ENCODE measurements at regions not wholly inside any gene's neighbourhood (a gene's known extent, or its start where the extent isn't known, plus 50 kb on each side); places are given as distances from the start of the nearest gene placed in this dataset.

DNA sequence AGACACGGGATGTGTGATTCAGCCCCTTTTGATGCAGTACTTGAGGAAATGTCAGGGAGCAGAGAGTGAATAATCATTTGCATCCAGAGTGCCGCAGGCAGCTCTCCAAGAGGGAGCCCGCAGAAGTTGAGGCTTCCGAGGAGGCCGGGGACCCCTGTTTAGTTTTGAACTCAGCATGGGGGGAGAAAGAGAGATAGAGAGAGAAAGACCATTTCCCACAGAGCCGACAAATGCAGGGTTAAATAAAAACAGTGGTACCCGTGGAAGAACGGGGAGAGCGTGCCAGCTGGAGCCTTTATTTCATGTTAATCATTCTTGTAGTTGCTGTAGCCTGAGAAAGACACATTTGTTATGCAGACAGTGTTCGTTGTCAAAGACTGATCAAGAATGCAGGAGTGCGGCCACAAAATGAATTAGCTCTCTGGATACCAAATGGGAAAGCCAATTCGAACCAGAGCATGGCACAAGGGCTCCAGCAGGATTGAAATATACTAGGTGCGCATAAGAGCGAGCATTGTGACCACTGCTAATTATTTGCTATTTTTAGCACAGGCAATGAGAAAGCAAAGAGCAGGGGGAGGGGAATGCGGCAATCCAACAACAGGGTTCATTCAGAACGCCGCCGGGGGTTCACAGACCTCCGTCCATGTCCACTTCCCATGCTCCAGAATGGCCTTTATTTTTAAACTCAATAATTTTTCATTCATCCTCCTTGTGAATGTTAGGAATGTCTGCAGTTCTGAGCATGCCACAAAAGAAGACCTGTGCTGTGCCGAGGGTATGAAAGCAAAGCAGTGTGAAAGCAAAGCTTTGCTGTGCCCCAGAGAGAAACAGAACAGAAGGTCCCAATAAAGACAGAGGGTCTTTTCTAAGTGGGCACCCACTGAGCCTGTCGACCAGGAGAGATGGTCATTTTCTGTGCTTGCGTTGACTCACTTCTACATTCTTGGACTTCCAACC lies 243.9 kb upstream of the VCX3A start:
- no peak for DNase-seq

GRCh38 chrX:6777238-6778002 lies 242.5 kb upstream of the VCX3A start:
- DNase-seq: no peak

DNA sequence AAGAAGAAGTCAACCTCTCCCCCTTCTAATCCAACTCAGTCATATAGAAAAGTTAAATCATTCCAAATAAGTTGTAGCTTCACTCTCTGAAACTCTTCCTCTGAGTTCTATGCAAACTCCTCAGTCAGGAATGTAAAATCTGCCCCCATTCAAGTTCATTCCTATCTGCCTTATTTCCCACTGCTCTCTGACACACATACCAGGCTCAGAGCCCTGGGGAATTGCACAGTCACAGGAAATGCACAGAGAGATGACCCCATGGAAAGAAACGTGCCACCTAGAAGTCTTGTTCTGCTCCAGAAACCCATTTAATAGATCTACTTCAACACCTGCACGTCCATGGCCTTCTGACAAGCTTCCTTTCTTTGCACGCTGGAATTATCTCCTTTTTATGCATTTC lies 236.0 kb upstream of the VCX3A start:
- no peak for DNase-seq

GRCh38 chrX:6768881-6769280 lies 234.0 kb upstream of the VCX3A start:
- no peak for DNase-seq

DNA sequence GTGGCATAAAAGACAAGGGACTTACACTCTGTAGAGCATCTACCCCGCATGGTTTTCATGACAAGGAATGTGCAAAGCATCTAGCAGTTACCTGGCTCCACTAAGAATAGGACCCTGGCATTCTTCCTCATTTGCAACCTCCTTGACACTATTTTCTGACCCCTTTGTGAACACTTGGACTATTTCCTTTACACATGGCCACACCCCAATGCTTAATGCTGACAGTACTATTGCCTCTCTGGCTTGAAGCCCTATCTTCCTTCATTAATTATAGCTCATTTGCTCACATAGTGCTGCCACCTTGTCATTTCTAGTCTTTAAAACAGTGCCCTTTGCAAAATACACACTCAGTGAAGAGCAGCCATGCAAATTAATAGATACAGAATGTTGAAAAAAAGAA lies 226.3 kb upstream of the VCX3A start:
- DNase-seq: no peak

- no peak for DNase-seq
Measured at GRCh38 chrX:6759655-6760375, 224.9 kb upstream of the VCX3A start.

DNA sequence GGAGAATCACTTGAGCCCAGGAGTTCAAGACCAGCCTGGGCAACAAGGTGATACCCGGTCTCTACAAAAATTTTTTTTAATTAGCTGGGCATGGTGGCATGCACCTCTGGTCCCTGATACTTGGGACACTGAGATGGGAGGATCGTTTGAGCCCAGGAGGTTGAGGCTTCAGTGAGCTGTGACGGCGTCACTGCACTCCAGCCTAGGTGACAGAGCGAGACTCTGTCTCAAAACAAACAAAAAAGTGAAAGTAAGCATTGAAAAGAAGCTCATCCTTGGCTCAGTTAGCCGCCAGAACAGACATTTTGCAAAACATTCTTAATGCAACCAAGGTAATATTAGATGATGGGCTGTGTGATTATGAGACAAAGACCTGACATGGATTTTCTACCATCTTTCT lies 223.3 kb upstream of the VCX3A start:
- DNase-seq: no peak

- DNase-seq: no peak
Measured at GRCh38 chrX:6757631-6758030, 222.7 kb upstream of the VCX3A start.

GRCh38 chrX:6748595-6748994 lies 213.7 kb upstream of the VCX3A start:
- DNase-seq: no peak

- DNase-seq: peak; percentile 0
Measured at GRCh38 chrX:6738518-6739470, 203.9 kb upstream of the VCX3A start.

GRCh38 chrX:6734844-6735634 lies 200.1 kb upstream of the VCX3A start:
- DNase-seq: no peak

DNA sequence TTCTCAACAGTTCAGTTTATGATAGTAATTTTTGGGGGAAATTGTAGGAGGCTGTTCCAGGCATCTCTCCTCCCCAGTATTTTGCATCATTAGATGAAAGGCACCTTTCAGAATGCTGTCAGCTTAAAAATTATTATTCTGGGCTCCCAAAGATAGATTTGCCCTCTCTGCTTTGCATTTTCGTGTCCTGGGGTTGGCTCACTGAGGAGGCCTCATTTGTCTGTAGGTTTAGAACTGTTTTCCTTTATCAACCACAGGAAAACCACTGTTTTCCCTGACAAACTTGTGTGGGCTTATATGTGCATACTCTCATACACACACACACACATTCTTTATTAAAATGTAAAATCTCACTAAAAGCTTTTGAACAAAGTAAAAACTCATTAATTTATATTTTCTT lies 197.2 kb upstream of the VCX3A start:
- no peak for DNase-seq

GRCh38 chrX:6729626-6730025 lies 194.7 kb upstream of the VCX3A start:
- no peak for DNase-seq

DNA sequence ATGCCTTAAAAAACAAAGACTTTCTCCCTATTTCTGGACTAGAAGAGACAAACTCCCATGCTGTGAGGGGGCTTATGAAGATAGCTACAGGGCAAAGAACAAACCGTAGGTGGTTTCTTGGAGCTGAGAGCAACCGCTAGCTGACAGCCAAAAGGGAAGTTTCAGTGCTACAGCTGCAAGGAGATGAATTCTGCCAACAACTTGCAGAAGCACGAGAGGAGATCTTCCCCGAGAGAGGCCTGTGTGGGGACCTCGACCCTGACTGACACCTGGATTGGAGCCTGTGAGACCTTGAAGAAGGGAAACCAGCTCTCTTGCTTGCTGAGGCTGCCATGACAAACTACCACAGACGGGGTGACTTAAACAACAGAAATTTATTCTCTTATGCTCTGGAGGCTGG lies 183.8 kb upstream of the VCX3A start:
- DNase-seq: no peak

DNA sequence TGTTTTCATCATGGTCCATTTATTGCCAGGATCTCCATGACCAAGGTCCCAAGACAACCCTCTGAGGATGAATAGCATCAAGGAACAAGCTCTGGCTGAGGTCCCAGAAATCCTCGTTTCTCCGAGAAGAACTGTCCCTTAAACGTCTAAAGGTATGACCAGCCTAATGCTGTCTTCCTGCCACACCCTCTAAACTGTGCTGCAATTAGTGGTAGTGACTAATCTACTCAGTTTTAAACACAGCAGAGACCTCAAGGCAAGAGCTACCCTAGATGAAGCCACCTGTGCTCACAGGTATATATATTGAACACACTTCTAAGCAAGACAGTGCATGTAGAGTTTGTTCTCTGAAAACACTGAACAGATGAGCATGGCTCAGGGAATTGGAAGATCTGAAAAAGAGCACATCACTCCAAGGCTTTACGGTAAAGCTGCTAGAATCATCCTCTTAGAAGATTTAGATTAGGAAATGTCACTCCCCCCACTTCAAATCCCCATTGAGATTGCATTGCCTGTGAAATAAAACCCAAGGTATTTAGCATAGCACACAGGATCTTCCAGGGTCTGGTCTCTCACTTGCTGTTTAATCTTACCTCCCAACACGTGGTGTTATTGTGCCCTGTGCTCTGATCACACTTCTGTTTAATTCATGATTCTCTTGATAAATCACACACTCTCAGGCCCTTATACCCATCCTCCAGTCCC lies 173.9 kb upstream of the VCX3A start:
- no peak for DNase-seq

DNA sequence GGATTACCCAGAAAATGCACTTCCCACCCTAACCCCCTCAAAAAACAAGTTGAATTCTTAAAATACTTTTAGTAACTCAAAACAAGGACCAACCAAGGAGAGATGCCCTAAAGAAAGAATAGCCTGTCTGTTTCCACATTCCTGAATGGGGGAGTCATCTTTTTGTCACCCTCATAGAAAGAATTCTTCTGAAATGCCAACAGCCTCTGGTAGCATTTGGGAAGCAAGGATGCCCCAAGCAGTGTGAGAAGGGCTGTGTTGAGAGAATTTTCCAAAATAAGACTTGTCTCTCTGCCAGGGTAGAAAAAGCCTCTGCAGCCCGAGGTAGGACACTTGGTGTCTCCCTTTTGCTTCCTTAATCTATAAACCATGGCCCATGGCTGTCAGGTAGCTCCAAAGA lies 173.1 kb upstream of the VCX3A start:
- DNase-seq: no peak

DNA sequence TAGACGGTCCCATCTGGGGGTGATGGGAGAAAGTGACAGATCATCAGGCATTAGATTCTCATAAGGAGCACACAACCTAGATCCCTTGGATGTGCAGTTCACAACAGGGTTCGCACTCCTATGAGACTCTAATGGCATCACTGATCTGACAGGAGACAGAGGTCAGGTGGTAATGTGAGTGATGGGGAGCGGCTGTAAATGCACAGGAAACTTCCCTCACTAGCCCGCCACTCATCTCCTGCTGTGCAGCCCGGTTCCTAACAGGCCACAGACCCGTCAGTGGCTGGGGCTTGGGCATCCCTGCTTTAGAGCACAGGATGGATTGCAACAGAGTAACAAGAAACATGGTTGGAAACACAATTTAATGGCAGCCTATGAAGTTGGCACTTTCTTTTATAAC lies 172.6 kb upstream of the VCX3A start:
- no peak for DNase-seq

DNA sequence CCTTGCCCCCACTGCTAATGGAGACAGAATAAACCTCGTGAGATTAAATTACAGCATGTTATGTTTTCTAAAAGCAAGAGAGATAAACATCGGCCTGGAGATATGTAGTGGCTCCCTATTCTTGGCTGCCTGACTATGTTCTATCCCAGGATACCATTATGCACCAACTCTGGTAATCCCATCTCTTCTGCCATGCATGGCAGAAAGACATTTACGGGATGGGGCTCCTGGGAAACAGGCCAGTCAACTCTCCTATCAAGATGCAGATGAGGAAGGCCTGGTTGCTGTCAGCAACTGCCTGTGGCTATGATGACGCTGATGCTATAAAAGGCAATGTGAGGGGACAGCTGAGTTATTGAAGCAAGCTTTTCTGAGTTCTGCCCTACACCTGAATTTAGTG lies 166.2 kb upstream of the VCX3A start:
- no peak for DNase-seq

- no peak for DNase-seq
Measured at GRCh38 chrX:6695717-6696116, 160.8 kb upstream of the VCX3A start.

DNA sequence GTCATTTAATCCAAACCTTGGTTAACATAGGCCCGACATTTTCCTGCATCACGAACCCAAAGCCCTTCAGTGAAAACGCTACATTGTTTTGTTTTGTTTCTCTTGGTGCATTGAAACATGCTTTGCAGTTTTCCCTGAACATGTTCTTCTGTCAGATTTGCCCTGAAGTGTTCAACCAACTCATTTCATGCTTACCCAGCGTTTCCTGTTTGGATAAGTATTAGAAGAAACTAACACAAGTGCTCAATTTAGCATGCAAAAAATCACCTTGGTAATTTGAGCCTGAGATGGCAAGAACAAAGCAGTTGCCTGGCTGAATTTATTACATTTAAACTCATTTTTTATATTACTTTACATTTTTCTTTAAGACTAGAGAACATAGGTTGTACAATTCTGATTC lies 160.1 kb upstream of the VCX3A start:
- no peak for DNase-seq

DNA sequence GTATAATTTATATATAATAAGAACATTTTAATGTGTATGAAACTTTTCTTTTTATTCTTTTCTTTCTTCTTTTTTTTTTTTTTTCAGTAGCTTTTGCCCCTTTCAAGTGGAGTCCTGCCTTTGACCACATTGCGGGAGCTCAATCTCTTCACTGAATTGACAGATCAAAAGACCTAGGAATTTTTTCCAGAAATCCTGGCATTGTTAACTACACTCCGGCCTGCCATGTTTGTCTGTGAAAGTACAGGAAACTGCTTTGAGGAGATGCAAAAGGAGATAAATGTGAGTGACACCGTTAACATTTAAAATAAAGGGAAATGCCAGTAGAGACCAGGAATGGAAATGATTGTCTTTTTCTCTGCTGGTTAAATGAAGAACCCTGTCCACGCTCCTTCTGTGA lies 159.3 kb upstream of the VCX3A start:
- DNase-seq: no peak
